GM19239 (cell line): ENCODE measurements at regions not wholly inside any gene's neighbourhood (a gene's known extent, or its start where the extent isn't known, plus 50 kb on each side); places are given as distances from the start of the nearest gene placed in this dataset.
"Not testable (repeated sequence)": the region's sequence is repeated elsewhere in the genome, so short reads cannot be mapped to it uniquely, and the experiment has no call there.

Experiments
- DNase-seq: peaks from one replicate; pipeline ENCODE4 v3.0.0; 2011; ENCODE audit warnings: low spot score; ENCODE audit not compliant: insufficient read length
- FAIRE-seq: peaks from 2 replicates; lab custom pipeline; 2011; peaks lifted over from hg19 to GRCh38; lab: Jason Lieb, UNC

DNA sequence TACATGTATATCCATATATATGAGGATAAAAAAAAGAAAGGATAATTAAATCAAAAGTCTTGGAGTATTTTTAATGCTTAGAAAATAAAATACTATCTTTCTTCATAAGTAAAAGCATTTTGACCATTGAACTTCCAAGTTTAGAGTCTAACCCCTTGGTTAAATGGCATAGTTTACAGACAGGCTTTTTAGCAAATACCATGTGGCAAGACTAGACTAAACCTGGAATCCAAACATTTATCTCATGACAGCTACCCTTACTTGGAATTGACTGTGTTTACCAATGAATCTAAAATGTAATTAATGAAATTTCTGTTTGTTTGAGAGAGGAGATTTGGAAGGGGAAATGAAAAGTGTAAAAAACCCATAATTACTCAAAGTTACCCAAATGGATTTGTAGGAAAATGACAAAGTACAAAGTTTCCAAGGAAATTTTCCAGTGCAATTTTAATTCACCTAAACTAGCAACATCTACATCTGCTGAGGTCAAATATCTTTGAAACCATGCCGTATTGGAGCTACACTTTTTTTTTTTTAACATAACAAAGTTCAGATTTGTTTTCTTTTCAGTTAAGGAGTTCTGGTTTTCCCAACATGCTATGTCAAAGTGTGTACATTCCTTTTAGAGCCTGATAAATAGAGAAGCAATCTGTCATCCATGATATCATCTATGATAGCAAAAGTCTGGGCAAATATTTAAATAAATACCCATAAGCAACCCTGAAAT, 272.1 kb upstream of the DAB2 start:
- DNase-seq (no peak), FAIRE-seq (no peak)

DNA sequence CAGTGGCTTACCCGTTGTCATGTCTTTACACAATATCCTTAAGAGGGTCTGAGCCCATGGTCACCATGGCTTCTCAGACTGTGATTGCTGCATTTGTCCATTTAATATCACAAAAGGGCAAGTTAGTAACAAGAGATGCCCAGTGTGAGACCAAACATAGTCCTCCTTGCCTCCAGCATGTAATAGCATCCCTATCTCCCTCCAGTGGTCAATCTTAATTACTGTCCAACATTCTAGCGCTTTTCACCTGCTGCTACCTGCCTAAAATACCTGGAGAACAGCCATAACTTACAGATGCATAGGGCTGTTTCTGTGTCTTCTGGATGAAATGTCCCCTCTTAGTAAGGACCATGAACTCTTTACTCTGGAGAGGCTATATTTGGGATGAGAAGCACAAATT, 267.2 kb upstream of the DAB2 start:
- no peak for DNase-seq
- FAIRE-seq: no peak

DNA sequence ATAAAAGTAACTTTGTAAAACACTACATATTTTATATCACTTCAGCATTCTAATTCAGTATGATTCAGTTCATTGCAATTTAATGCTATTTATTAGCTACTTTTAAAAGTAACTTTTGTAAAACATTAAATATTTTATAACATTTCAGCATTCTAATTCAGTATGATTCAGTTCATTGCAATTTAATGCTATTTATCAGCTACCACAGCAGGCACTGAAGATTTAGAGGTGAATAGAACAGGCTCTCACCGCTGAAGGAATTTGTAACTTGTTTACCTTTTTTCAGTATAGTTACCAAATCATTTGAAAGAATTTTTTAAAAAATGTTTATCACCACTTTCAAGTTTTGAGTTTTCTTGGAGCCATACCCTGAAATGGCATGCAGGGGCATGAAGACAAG, 266.4 kb upstream of the DAB2 start:
- DNase-seq: no peak
- FAIRE-seq: no peak

DNA sequence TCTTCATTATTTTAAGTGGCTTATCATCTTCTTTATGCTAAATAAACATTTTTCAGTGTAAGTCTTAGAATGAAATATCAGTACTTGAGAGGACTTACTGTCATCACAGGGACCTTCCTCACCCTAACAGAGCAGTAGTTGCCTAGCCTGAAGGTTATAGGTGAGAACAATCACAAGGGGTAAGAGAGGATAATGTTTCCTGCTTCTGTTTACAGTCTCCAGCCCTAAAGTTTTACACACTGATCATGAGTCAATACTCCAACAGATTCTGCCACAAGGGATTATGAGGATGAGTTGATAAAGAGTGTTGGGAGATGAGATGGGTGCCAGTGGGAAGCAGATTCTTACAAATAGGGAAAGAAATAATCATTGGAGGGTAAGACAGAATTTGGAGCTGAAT, 265.1 kb upstream of the DAB2 start:
- no peak for DNase-seq
- FAIRE-seq: no peak

DNA sequence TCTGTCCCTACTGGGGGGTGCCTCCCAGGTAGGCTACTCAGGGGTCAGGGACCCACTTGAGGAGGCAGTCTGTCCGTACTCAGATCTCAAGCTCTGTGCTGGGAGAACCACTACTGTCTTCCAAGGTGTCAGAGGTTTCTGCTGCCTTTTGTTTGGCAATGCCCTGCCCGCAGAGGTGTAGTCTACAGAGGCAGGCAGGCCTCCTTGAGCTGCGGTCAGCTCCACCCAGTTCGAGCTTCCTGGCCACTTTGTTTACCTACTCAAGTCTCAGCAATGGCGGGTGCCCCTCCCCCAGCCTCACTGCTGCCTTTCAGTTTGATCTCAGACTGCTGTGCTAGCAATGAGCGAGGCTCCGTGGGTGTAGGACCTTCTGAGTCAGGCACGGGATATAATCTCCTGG, 263.1 kb upstream of the DAB2 start:
- not testable (repeated sequence) for FAIRE-seq, DNase-seq

DNA sequence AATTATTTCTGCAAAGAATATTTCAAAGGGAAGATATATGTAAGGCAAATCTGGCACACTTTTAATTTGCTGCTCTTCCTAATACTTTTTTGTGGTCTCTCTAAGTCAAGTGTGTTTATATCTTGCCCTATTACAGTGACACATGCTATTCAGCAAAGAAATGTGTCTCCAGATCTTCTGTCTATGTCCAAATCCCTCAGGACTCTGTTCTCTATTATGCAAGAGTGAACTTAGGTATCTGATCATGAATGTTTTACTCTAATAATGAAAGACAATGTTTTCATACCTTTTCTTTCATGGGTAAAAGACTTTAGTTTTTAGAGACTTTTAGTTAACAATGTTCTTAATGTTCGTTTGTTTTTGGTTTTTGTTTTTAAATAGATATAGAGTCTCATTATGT, 255.4 kb upstream of the DAB2 start:
- FAIRE-seq (no peak), DNase-seq (no peak)

DNA sequence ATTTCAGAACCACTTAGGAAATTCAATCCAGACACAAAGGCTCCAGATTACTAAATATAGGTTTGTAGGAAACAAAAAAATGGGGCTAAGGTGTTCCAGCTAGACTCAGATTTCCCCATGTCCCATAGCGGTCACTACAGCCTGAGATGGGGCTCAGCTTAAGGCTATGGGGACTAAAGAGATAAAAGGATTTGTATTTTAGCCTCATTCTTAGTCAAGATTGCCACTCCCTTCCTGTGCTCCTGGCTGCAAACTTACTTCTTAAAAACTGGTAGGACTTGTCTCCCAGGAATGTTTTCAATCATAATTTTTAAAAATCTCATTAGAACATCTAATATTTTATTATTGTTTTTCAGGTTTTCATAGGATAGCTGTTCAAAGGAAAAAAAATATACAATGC, 253.8 kb upstream of the DAB2 start:
- DNase-seq: no peak
- FAIRE-seq: no peak

DNA sequence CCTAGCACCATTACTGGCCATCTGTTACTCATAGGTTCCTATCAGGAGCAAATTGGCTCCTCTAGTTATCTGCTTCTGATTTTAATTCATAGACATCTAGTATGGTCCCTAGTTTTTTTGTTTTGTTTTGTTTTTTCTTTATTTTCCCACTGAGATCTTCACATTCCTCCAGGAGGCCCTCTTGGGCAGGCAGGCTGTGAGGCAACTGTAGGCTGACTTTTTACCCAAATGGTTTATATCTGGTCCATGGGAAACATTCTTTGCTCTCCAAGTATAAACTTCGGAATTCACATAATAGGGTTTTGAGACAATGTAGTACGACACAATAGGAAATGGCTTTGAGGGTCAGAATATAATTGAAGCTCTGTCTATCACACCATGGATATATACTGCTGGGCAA, 250.9 kb upstream of the DAB2 start:
- DNase-seq (no peak), FAIRE-seq (no peak)

DNA sequence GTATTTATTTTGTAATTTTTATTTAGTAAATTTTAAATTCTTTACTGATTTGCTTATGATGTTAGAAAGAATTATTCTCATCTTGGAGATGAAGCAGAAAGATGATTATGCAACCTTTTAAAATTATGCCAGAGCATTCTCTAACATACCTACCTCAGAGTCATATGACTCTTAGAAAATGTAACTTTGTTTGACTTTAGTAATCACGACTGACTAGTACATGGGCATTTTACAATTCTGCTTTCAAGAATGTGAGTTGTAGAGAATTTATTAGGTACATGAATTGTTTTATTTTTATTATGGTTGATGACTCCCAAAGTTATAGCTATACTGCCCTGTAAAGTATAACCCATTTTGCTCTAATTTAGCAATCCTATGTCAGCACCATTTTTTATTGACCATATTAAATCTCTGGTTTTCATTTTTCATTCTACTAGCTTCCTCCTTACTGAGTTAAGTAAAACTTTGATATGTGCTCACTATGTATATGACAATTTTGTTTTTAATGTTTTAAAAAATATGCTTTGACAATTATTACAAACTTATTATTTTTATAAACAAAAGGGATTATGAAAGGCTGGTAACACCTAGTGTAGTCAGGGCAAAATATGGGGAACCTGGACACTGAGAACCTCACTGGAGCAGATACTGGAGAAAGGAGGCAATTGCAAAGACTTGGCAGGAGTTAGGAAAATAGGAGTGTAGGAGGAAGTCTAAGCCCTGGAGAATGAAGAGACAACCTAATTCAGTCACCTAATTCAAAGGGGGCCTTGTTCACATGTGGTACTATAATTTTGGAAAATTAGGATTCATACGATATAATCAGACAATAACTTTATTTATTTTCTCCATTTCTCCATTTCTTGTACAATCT, 249.7 kb upstream of the DAB2 start:
- DNase-seq: no peak
- FAIRE-seq: no peak

DNA sequence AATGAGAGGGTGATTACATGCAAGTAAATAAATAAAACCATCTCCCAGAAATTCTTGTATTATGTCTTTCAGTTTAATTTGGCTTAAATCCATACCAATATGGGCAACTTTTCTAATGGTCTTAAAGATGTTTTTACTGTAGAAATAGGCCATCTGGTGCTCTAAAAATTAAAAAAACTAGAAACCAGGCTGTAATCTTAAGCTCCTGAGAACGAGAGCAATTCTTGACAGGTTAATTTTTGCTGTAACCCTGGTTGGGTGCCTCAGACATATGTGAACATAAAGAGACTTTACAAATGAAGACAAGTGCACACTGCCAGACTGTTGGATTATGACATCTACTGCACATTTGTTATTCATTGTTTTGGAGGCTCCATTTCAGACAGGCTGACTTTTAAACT, 246.8 kb upstream of the DAB2 start:
- DNase-seq (no peak), FAIRE-seq (no peak)

DNA sequence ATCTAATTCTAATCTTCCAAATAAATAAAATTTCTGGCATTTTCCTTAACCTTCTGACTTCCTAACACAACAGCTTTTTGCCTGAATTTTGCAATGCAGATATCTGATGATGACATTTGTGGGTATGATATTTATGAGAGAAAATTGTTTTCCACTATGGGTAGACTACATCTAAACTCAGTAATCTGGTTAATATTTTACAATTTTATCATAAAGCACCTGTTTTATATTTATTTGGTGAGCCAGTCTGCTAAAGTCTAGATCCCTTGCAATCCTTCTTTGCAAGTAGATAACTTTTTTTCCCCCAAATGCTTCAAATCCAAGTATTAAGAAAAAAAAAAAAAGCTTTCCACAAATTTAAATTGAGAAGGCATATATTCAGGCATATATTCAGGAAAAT, 246.2 kb upstream of the DAB2 start:
- no peak for FAIRE-seq

DNA sequence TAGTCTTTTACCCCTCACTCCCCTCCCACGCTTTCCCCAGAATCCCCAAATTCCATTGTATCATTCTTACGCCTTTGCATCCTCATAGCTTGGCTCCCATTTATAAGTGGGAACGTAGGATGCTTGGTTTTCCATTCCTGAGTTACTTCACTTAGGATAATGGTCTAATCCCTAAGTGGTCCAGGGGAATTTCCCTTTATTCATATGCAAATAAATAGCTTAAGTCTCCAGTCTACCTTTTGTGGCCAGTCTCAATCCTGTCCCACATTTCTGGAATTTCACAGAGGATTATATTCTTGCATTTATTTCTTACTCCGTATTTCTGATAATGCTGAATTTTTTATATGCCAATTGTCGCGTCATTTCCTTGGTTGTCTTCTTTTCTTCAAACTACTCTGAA, 245.6 kb upstream of the DAB2 start:
- no peak for DNase-seq
- FAIRE-seq: no peak

More for the DNA sequence above, 246.2 kb upstream of the DAB2 start:
- no peak for DNase-seq

DNA sequence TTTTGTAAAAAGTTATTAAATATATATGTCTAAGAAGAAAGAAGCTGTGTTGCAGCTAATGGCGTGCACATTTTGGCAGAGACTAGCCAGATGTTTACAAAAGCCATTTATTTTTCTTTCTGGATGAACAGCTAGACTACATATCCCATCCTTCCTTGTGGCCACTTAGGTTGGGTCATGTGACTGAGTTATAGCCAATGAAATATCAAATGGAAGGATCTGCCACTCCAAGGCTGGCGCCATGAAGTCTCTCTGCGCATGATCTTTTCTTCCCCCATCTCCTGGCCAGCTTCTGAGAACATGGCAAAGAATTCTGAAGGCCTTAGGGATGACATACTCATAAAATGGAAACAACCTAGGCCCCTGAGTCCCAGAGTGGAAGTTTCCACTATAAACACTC, 244.2 kb upstream of the DAB2 start:
- DNase-seq (no peak), FAIRE-seq (no peak)

DNA sequence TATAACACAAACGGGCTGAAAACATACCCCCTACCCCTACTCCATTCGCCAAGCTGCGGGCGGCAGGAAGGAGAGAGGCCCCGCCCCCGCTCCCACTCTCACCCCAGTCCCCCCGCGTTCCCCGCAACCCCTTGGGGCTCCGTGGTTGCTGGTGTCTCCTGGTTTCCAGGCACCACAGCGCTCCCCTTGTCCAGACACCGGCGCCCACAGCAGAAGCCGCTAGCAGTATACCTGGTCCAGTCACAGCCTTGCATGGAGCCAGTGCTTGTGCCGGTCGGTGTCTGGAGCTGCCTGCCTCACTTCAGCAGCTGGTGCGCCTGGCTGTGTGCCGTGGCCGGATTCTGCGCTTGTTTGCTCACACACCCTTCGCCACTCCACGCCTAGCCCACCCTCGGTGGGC, 240.5 kb upstream of the DAB2 start:
- FAIRE-seq: no peak
- DNase-seq: no peak

DNA sequence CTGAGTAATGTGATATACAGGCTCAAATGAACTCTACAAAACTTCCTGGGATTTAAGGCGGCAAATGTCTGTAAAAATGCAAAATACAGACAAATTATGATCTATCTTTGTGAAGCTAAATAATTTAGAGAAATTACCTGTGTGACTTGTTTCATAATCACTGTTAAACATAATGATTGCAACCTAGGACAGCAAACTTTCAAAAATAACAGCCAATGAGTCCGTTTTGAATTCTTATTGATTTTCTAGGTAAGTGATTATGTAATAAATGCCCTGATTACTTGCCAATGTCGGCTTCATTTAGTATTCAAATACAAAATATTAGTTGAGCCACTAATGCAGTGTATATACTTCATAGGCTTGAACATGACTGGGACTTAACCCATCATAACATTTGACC, 238.2 kb upstream of the DAB2 start:
- FAIRE-seq (no peak), DNase-seq (no peak)

DNA sequence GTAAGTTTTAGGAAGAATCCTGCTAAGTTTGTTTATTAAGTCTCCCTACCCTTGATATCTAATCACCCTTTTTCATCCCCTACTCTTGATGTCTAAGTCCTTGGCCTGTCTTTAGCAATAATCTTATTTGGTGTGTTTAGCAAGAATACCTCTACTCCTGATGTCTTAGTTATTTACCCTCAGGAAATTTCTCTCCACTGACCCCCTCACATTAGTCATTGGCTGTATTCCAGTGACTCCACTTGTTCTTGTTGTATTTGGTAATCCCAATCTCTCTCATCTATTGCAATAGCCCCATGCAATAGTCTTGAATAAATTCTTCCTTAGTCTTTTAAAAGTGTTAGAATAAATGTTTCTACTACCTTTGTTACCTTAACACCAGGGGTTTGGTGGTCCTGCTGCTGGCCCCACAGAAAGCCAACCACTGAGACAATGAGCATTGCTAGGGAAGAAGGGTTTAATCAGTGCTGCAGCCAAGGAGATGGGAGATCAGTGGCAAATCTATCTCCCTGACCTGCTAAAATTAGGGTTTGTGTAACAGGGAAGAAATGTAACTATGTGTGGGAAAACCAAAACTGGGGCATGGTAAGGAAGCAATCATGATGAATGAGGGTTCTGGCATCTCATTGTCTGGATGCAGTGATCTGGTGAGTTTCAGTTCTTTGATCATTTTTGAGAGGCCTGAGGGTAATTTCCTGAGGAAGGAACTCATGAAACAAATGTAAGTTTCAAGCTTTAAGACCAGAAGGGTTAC, 236.4 kb upstream of the DAB2 start:
- DNase-seq (no peak), FAIRE-seq (no peak)

DNA sequence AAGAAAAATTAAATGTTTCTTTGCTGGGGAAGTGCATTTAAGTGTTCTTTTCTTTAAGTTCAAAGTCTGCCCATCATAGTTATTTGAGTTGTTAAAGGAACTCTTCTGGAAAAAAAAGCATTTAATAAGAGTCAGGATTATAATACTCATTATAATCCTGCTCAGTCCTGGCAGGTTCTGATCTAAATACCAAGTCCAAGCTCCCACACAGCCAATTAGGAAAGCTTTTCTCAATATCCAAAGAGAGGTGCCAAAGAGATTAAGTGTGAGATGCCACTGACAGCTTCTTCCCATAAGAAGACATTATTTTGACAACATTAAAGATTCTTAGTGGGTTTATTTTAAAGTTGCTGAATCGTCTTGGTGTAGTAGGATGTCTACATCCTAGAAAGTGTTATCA, 235.2 kb upstream of the DAB2 start:
- DNase-seq (no peak), FAIRE-seq (no peak)

DNA sequence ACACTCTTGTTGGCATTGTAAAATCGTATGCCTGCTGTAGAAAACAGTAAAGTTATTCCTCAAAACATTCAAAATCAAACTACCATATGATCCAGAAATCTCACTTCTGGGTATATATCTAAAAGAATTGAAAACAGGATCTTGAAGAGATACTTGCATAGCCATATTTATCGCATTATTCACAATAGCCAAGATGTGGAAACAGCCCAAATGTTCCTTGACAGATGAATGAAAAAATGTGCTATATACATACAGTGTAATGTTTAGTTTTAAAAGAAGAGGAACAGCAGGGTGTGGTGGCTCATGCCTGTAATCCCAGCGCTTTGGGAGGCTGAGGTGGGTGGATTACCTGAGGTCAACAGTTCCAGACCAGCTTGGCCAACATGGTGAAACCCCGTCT, 234.1 kb upstream of the DAB2 start:
- FAIRE-seq (no peak), DNase-seq (no peak)

DNA sequence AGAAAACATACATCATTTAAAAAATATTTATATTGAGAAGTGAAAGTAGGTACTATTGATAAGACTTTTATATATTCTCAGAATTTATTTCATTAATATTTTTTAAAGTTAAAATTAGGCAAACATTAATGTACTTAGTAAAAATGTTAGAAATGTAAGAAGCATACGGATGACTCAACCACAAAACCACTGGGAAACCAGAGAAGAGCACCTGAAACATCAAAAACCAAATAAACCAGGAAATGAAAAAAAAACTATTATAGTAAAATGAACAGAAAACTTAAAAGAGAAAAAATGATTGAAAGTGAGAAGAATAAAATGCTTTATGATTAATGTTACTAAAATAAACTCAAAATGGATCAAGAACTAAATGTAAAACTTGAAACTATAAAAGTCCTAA, 233.2 kb upstream of the DAB2 start:
- FAIRE-seq: no peak
- no peak for DNase-seq

DNA sequence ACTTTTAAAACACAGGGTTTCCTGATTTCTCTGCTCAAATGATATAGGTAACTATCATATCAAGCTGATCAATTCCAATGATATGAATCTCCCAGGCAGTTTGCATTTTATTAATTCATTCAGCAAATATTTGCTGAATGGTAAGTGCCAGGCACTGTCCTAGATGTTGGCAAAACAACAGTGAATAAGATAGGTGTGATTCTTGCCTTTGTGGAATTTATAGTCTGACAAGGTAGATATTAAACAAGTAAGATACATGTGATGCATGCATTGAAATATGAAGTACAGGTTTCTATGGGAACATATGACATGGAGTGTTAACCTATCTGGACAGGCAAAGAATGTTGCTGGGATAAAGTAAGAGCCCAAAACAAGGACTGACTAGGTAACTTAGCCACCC, 231.8 kb upstream of the DAB2 start:
- DNase-seq: no peak
- no peak for FAIRE-seq

DNA sequence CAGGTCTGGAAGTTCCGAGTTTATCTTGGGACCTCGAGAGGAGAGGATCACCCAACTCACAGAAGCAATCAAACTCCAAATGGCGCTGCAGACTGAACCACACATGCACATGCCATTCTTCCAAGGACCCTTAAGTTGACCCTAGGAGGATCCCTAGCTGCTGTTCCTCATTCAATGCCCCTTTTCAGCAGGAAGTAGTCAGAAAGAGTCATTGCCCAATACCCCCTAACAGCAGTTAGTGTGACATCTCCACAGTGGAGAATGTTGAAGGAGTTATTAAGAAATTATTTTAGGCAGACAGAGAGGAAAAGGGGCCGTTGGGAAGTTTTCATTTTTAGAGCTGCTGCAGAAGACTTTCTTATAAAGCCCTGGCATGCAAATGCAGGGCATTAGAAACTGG, 229.9 kb upstream of the DAB2 start:
- no peak for FAIRE-seq

More for the DNA sequence above, 229.9 kb upstream of the DAB2 start:
- DNase-seq: no peak
